ENCODE measurements at regions not wholly inside any gene's neighbourhood (a gene's known extent, or its start where the extent isn't known, plus 50 kb on each side); places are given as distances from the start of the nearest gene placed in this dataset.

- 40% methylated on average over 1 of the region's 3 CpGs; no CpG with 5 or more reads in 1 of the 2 experiments for WGBS, 2 experiments (ENCODE audit: extremely low coverage in 2 of 2, insufficient read length in 1 of 2)
These were observed 91.5 kb downstream of the PJA1 start for GRCh38 chrX:69073721-69074120.

More at GRCh38 chrX:69073721-69074120, 91.5 kb downstream of the PJA1 start:
- ChIA-PET CTCF (no interaction called here), POLR2A (ENCODE audit: unreplicated experiment) (no interaction called here)
- no peak overlapping the region for H3K56ac ChIP-seq (ENCODE audit: extremely low read depth, insufficient read depth, low read length)
- H4K5ac ChIP-seq (ENCODE audit: low read depth, low read length), result no peak overlapping the region
- no peak overlapping the region for H4K8ac ChIP-seq (ENCODE audit: low read depth in 2 of 2, low read length in 2 of 2)
- H2BK5ac ChIP-seq (ENCODE audit: low read depth, low read length, poor library complexity, severe bottlenecking), result no peak overlapping the region
- H3K4me1 ChIP-seq (ENCODE audit: control insufficient read depth, insufficient read depth, low read length), result peaks cover 6% of the 10 kb centered on the region; the same call in 1 of the 2 replicates
- ATAC-seq (ENCODE audit: low read depth) (no peak), DNase-seq (no peak)
- no peaks in the 10 kb centered on the region for H3K9me1 ChIP-seq (ENCODE audit: insufficient read depth, low read length)
- no peak overlapping the region for H2AK5ac ChIP-seq (ENCODE audit: low read depth, low read length)
- intact Hi-C loops (cut with micrococcal nuclease) (no loop called here), dilution Hi-C loops (cut with HindIII; ENCODE audit: low sequenced_read_pairs, unreplicated experiment) (no loop called here), in situ Hi-C loops (cut with MboI; ENCODE audit: low sequenced_read_pairs) (no loop called here)
- no peak for TF ChIP-seq CEBPB (IDR thresholded peaks at IDR 0.05; ENCODE audit: low read depth, low read length)
- TF ChIP-seq ELK1 (IDR thresholded peaks at IDR 0.05; ENCODE audit: borderline replicate concordance, low read depth, low read length), result no peak
- no peak for TF ChIP-seq MXI1 (IDR thresholded peaks at IDR 0.05; ENCODE audit: borderline replicate concordance, low read depth, low read length)
- TF ChIP-seq NFE2L2 (IDR thresholded peaks at IDR 0.05; ENCODE audit: low read depth, low read length), result no peak
- TF ChIP-seq CHD1 (IDR thresholded peaks at IDR 0.05; ENCODE audit: low read depth, low read length), result no peak
- TF ChIP-seq CTCF (conservative IDR thresholded peaks at IDR 0.05; ENCODE audit: low read depth, low read length), result no peak
- TF ChIP-seq RAD21 (IDR thresholded peaks at IDR 0.05; ENCODE audit: low read length), result no peak
- TF ChIP-seq RFX5 (IDR thresholded peaks at IDR 0.05; ENCODE audit: low read depth, low read length), result no peak
- no peak for TF ChIP-seq BHLHE40 (IDR thresholded peaks at IDR 0.05; ENCODE audit: low read depth, low read length)
- no peak for TF ChIP-seq RCOR1 (IDR thresholded peaks at IDR 0.05; ENCODE audit: insufficient replicate concordance, low read length)
- TF ChIP-seq USF2 (IDR thresholded peaks at IDR 0.05; ENCODE audit: low read depth, low read length), result no peak
- no peak for TF ChIP-seq MAFK (IDR thresholded peaks at IDR 0.05; ENCODE audit: low read depth, low read length)
- TF ChIP-seq SMC3 (IDR thresholded peaks at IDR 0.05; ENCODE audit: low read depth, low read length), result no peak
- TF ChIP-seq FOS (IDR thresholded peaks at IDR 0.05; ENCODE audit: low read depth, low read length), result no peak
- H3K79me1 ChIP-seq (ENCODE audit: low read depth in 1 of 2, low read length in 2 of 2), result no peaks in the 10 kb centered on the region
- H3K14ac ChIP-seq (replicated peaks; ENCODE audit: low read depth, low read length), result no peak overlapping the region
- no peak overlapping the region for H3K27ac ChIP-seq (ENCODE audit: insufficient read depth, low read length)
- no peaks in the 10 kb centered on the region for H3K9me3 ChIP-seq (ENCODE audit: control insufficient read depth, insufficient read depth, low read length)
- no peak overlapping the region for H4K91ac ChIP-seq (ENCODE audit: insufficient read depth, low read depth, low read length)
- H3K4me3 ChIP-seq (ENCODE audit: insufficient read depth, low read depth, low read length), result no peak overlapping the region
- no peak overlapping the region for H3K4me2 ChIP-seq (ENCODE audit: low read depth, low read length)
- no peak overlapping the region for H3K9ac ChIP-seq (ENCODE audit: low read depth, low read length)
- no peak overlapping the region for H3K4ac ChIP-seq (ENCODE audit: low read depth, low read length)
- H2BK120ac ChIP-seq (ENCODE audit: low read depth, low read length), result no peak overlapping the region
- H3K23ac ChIP-seq (ENCODE audit: low read depth, low read length), result no peak overlapping the region
- no peak overlapping the region for H2BK20ac ChIP-seq (ENCODE audit: low read depth, low read length)
- BruUV-seq (replicated peaks), result no TSS peak
- H2AFZ ChIP-seq (replicated peaks; ENCODE audit: low read length, poor library complexity), result no peak overlapping the region
- no peak overlapping the region for H3K18ac ChIP-seq (ENCODE audit: low read depth, low read length)
- H2BK15ac ChIP-seq (ENCODE audit: low read depth, low read length), result no peak overlapping the region
- H3K36me3 ChIP-seq (ENCODE audit: control insufficient read depth, insufficient read depth, low read length), result no peaks in the 10 kb centered on the region
- H4K20me1 ChIP-seq (ENCODE audit: insufficient read depth, low read length), result no peaks in the 10 kb centered on the region
- no peak overlapping the region for H2AK9ac ChIP-seq (replicated peaks; ENCODE audit: low read depth, low read length, poor library complexity)
- H3K27me3 ChIP-seq (ENCODE audit: control insufficient read depth, insufficient read depth, low read length), result peaks cover 8% of the 10 kb centered on the region; the same call in 1 of the 2 replicates

Measured in IMR-90 (cell line).